Iris pigment epithelial cell (primary cell): ENCODE measurements at regions not wholly inside any gene's neighbourhood (a gene's known extent, or its start where the extent isn't known, plus 50 kb on each side); places are given as distances from the start of the nearest gene placed in this dataset.

Experiments used
- DNase-seq: peaks from one replicate; pipeline ENCODE4 v3.0.0-alpha.2; 2011; ENCODE audit warnings: low read depth

DNA sequence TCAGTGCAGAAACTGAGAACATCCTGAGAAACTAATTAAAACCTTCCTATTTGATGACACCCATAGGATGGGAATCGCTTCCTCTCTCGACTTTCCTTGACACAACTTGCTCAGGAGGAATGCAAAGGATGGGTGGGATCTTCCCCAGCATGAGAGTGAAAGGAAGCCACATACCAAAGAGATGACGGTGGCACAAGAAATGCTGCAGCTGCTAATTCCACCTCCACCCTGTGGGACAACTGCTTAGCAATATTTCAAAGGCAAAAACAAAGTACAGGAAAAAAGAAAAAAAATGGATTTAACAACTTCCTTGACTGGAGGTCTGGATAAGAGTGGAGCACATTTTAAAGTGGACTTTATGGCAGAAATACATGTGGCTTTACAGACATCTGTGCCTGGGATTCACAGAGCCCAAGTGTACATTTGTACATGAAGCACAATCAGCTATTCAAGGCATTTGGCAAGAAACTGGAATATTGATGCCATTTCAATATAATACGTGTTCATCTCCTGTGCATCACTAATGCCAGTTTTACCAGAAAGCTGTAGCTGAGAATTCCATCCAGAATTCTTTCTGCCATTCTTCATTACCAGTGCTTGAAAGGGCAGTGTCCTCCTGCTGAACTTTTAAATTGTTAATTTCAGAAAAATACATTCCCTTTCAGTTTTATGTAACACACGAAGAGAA is 359.2 kb upstream of the ACTBL2 start:
- peak; percentile 97 for DNase-seq

DNA sequence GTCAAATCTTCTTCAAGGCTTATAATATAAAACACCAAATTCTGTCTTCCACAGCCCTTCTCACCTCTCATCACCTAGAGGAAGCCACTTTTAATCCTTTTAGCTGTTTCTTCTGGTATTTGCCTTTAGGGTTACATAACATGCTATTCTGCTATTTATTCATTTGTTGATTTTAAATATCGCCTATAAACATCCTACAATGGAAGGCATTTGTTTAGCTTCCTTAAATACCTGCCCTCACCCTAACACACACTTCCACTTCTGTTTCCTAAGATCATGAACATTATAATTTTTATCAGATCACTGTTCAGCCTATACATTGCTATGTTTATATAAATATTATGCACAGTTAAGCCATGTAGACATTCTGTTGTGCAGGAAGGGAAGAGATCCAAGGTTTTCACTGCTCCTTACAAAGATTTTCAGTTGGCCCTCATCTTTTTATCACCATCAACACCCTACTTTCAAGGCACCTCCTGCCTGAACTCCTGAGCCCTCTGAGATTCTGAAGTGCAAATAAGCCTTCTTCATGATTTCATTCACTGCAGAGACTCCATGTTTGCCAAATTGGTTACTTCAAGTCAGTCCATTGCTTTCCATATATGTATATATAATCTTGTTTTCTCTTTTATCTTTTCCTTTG is 356.9 kb upstream of the ACTBL2 start:
- DNase-seq, result no peak

DNA sequence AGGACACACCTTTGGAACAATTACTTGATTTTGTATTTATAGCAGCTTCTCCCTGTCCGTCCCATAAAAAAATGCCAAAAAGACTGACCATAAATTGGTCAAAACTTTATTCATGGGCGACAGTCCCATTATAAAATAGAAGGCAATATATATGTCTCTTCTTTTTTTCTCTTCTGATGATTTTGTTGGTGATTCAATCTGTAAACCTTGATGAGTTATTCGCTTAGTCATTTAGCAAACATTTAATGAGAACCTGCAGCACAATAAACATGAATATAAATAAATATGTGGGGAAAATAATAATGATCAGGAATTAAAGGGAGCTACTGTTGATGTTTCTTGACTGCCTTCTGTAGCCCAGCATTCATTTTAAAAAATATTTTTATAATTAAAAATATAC is 356.4 kb upstream of the ACTBL2 start:
- DNase-seq, result no peak

- peak; percentile 32 for DNase-seq
These were observed 354.3 kb upstream of the ACTBL2 start for GRCh38 chr5:57836921-57837320.

GRCh38 chr5:57836331-57836730 is 353.7 kb upstream of the ACTBL2 start:
- DNase-seq, result no peak

DNA sequence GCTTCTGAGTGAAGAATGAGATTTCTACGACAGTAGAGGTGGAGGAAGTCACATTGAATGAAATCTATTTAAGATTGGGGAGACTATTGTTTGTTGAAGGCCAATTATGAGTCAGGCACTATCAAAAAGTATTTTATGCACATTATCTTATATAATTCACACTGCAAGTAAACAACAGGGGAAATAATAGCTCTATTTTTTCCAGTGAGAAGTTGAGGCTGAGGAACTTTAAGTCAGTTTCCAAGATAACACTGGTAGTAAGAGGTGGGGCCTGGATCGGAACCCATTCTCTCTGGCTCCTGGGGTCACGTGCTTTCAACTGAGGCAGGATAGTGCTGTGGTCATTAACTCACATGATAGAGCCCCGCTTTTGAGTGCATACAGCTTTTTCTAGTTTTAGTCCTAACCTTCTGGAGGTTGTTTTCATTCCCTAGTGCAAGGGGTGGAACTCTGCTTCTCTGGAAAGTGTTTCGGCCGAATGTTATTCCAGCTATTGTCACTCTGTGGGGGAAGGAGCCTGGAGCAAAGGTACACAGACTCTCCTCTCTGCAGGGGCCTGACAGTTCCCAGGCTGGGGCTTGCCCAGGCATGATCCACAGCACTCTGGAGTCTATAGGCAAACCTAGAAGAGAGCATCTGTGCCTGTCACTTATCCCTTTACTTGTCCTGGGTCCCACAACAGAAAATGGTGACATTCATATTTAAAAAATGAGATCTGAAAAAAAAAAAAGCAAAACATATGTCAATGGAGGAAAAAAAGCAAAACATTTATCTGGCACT is 352.4 kb upstream of the ACTBL2 start:
- DNase-seq, result peak; percentile 70

DNA sequence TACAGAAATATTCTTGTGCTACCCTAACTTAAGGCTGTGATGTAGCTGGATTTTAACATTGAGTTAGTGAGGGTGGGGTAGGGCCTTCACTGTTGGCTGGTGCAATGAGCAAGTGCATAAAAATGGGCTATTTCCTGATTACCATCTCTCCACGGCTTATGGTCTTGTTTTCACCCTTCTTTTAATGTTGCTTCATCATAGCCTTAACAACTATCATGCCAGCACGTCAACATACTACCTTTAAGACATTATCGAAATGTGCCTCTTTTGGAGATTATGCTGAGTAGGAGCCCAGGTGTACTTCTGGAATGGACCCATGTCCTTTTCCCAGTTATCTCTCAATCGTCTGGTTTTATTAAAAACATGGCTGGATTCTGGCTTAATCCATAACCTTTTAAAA is 350.9 kb upstream of the ACTBL2 start:
- DNase-seq, result no peak

GRCh38 chr5:57832875-57833274 is 350.3 kb upstream of the ACTBL2 start:
- DNase-seq, result no peak

DNA sequence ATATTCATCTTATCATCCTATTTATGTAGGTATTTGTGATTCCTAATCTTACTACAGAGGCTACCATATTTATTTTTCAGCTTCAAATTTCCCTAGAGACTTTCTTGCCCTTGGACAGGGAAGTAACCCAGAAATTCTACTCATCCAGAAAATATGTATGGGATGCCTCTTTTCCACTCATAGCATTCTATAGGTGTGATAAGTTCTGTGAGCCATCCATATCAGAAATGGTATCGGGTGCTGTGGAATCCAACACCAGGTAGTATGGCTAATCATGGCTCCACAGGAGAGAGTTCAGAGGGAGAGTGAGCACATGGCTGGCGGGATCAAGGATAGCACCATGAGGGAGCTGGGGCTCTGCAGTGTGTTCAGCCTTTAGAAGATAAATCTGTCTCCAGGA is 349.3 kb upstream of the ACTBL2 start:
- no peak for DNase-seq

- DNase-seq, result no peak
These were observed 348.5 kb upstream of the ACTBL2 start for GRCh38 chr5:57831090-57831489.

GRCh38 chr5:57828221-57828620 is 345.6 kb upstream of the ACTBL2 start:
- DNase-seq, result no peak

DNA sequence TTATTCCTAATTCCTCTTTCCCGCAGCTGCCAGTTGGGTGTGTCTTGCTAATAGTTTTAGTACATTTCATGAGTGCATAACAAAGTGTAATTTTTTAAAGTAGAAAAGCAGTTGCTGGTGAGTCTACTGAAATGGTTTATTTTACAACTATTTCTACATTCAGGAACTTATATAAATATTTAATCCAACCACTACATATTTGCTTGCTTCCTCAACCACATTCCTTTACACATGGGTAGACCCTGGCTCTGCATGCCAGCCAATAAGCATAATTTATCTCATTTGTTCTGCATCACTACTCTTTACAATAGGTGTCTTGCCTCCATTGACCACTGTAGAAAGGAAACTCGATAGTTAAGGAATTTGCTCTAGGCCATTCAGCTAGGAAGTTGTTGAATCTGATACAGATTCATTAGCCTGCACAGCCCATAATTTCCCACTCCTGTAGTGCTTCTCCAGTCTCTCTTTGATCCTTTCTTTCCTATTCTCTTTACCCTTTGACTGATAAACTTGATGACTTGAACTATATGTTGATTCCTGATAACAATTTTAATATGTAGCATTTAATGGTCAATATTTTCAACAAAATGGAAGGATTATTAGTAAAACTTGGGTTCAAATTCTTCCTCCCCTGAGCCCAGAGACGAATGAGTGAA is 342.5 kb upstream of the ACTBL2 start:
- peak; percentile 87 for DNase-seq

DNA sequence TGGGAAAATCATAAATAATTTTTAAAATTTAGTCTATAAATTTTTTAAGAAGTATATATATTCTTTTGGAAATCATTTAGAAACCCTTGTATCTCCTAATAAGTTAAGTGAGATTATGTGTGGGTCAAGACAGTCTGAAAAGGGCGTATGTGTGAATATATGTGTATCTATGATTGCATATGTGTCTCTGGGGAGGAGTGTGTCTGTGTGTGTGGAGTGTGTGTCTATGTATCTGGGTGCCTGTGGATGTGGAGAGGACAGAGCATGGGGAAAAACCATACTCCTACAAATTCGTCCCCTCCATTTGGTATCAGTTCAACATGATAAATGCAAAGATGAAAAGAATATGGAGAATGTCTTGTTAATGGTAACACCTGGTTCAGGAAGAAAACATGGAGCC is 342.0 kb upstream of the ACTBL2 start:
- DNase-seq, result no peak

GRCh38 chr5:57824047-57824446 is 341.4 kb upstream of the ACTBL2 start:
- peak; percentile 92 for DNase-seq

DNA sequence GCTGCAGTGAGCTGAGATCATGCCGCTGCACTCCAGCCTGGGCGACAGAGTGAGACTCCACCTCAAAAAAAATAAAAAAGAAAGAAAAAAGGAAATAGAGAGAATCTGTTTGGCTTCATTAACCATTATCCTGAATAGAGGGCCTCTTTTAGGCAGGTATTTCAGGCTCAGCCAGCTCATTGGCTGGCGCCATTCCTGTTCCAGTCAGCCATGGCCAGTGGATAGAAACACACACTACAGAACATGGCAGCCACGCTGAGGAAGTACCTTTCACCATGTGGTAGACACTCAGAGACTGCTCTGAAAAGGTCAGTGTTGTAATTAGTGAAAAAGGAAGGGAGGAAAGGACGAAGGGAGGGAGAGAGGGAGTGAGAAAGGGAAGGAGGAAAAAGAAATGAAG is 340.0 kb upstream of the ACTBL2 start:
- no peak for DNase-seq

DNA sequence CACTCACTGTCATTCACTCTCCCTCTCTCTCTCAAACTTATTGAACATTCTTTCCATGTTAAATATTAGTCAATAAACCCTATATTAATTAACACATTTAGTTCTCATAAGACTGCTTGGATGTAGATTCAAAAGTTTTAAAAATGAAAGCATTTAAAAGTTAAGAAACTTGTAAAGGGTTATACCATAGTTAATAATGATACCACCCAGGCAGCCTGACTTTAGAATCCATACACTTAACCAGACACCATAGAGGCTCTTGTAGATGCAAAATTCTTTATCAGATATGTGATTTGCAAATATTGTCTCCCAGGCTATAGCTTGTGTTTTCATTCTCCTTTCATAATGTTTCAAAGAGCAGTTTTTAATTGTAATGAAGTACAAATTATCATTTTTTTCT is 335.8 kb upstream of the ACTBL2 start:
- no peak for DNase-seq

DNA sequence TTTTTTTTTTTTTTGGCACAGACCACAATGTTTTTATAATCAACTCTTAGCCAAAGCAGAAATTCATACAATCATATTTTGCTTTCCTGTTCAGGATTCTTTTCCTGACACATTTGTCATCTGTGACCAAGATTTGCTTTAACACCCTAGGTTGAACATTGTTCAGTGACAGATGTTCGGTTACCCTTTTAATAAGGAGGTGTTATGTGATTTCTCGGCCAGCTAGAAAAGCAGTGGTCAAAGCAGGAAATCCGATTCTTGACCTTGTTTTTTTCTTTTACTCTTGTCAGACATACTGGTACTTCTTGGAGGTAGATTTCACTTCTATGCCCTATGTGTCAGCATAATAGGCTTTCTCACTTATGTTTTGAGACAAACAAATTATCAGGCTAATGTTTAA is 335.3 kb upstream of the ACTBL2 start:
- no peak for DNase-seq

DNA sequence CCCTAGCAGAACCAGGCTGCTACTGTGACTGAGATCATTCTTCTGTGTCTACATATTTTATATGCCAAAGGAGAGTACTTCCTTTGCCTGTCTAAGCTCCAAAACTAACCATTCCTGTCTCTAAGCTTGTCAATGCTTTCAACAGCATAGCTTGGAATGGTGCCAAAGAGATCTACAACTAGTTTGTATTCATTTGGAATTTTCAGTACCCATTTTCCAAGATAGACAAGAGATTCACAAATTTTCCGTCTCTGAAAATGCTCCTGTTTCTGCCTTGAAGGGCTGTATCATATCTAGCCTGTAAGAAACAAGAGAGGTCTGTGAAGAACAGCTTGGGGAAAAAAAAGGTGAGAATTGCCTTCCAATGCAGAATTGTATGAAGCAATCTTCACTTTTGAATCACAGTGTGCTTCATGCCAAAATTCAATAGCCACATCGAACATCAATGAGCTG is 334.4 kb upstream of the ACTBL2 start:
- peak; percentile 52 for DNase-seq

- DNase-seq, result peak; percentile 99
These were observed 333.5 kb upstream of the ACTBL2 start for GRCh38 chr5:57816108-57816507.

DNA sequence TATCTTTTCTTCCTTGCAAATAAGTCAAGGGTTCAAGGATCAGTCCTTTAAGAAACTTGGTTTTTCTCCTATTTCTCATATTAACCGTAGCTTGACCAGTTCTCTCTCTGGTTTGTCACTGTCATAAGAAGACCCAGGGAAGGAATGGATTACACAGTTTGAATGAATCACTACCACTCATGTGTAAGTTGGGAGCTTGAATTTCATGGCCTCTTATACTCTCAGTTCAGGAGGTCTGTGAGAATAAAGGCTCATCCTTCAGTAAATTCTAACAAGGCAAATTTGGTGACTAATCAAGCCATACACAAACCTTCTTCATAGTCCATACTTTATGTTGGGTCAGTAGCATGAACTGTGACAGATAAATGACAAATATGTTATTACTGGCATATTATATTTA is 323.1 kb upstream of the ACTBL2 start:
- peak; percentile 32 for DNase-seq

GRCh38 chr5:57805170-57805569 is 322.6 kb upstream of the ACTBL2 start:
- DNase-seq, result no peak

- DNase-seq, result no peak
These were observed 321.9 kb upstream of the ACTBL2 start for GRCh38 chr5:57804505-57804904.

- DNase-seq, result peak; percentile 72
These were observed 321.4 kb upstream of the ACTBL2 start for GRCh38 chr5:57804007-57804444.
